SK-N-SH (cell line): ENCODE measurements at regions not wholly inside any gene's neighbourhood (a gene's known extent, or its start where the extent isn't known, plus 50 kb on each side); places are given as distances from the start of the nearest gene placed in this dataset.

Source experiments
- CTCF ChIA-PET: fragments of 300-600, 350-600 bp; formaldehyde crosslinking; extraction: SDS; loops from one replicate; lab custom pipeline; 2021; lab: Yijun Ruan, JAX
- POLR2A ChIA-PET: fragments of 350-600 bp; sonication (Branson Sonifier 250); formaldehyde crosslinking; extraction: SDS; loops from one replicate; lab custom pipeline; 2020; ENCODE audit warnings: antibody characterized with exemption, inconsistent platforms; lab: Yijun Ruan, JAX
- DNase-seq: peaks from one replicate; pipeline ENCODE4 v3.0.0; 2012
- H2AFZ ChIP-seq: fragments of 200-600 bp; sonication (generic); 2 replicates; pipeline ENCODE4 v1.8.1; 2016; ENCODE audit warnings: antibody characterized with exemption, mild to moderate bottlenecking, low read depth
- H3F3A ChIP-seq: fragments of 200-600 bp; sonication (generic); replicated peaks from 2 replicates; pipeline ENCODE3; 2016; ENCODE audit warnings: antibody characterized with exemption, mild to moderate bottlenecking; ENCODE audit not compliant: insufficient read depth
- H3K27ac ChIP-seq, 2 experiments: fragments of 200-500 bp in 1 of 2; fragments of 200-600 bp in 1 of 2; sonication (Bioruptor generic) in 1 of 2; sonication (generic), shearing (Covaris generic) in 1 of 2; 2 replicates each; pipeline versions ENCODE4 v1.5.1 to v1.6.1; 2014 to 2016; ENCODE audit warnings: low read depth in 2 of 2, inconsistent platforms in 1 of 2, low read length in 1 of 2, mild to moderate bottlenecking in 1 of 2, mixed read lengths in 1 of 2
- H3K27me3 ChIP-seq: fragments of 200-600 bp; sonication (generic), shearing (Covaris generic); 2 replicates; pipeline ENCODE4 v1.6.1; 2016; ENCODE audit warnings: mixed run types; ENCODE audit not compliant: insufficient read depth
- H3K36me3 ChIP-seq, 2 experiments: fragments of 200-500 bp in 1 of 2; fragments of 200-600 bp in 1 of 2; sonication (Bioruptor generic) in 1 of 2; sonication (generic) in 1 of 2; replicated peaks in 1 of 2; 2 replicates each; pipeline versions ENCODE3 to v1.5.1; 2014 to 2016; ENCODE audit warnings: low read length in 1 of 2, mild to moderate bottlenecking in 1 of 2; ENCODE audit not compliant: insufficient read depth in 2 of 2, control insufficient read depth in 1 of 2
- H3K4me1 ChIP-seq, 2 experiments: fragments of 200-500 bp in 1 of 2; fragments of 200-600 bp in 1 of 2; sonication (Bioruptor generic) in 1 of 2; sonication (generic), shearing (Covaris generic) in 1 of 2; 2 replicates each; pipeline versions ENCODE4 v1.5.1 to v1.6.1; 2014 to 2016; ENCODE audit warnings: low read depth in 1 of 2, low read length in 1 of 2, mixed run types in 1 of 2; ENCODE audit not compliant: insufficient read depth in 2 of 2, control insufficient read depth in 1 of 2
- H3K4me2 ChIP-seq: fragments of 200-600 bp; sonication (generic), shearing (Covaris generic); 2 replicates; pipeline ENCODE4 v1.6.1; 2017; ENCODE audit warnings: mixed run types
- H3K4me3 ChIP-seq, 2 experiments: fragments of 200-500 bp in 1 of 2; fragments of 200-600 bp in 1 of 2; sonication (Bioruptor generic) in 1 of 2; sonication (generic), shearing (Covaris generic) in 1 of 2; 2 replicates each; pipeline versions ENCODE4 v1.5.1 to v1.8.1; 2014 to 2016; ENCODE audit warnings: low read depth in 2 of 2, inconsistent platforms in 1 of 2, low read length in 1 of 2, mild to moderate bottlenecking in 1 of 2, mixed read lengths in 1 of 2, moderate library complexity in 1 of 2
- H3K79me2 ChIP-seq: fragments of 200-600 bp; sonication (generic); 2 replicates; pipeline ENCODE4 v1.8.1; 2017; ENCODE audit warnings: mild to moderate bottlenecking; ENCODE audit not compliant: insufficient read depth
- H3K9ac ChIP-seq: fragments of 200-600 bp; sonication (generic); 2 replicates; pipeline ENCODE4 v1.6.1; 2017; ENCODE audit warnings: mixed run types
- H3K9me2 ChIP-seq: fragments of 200-600 bp; sonication (generic); 2 replicates; pipeline ENCODE4 v1.6.1; 2017; ENCODE audit warnings: mixed run types
- H3K9me3 ChIP-seq: fragments of 200-600 bp; sonication (generic); 2 replicates; pipeline ENCODE4 v1.6.1; 2017; ENCODE audit warnings: mixed run types, mild to moderate bottlenecking, moderate library complexity
- H4K20me1 ChIP-seq: fragments of 200-600 bp; sonication (generic); 2 replicates; pipeline ENCODE4 v1.6.1; 2017; ENCODE audit warnings: mild to moderate bottlenecking, mixed run types; ENCODE audit not compliant: insufficient read depth
- CHD2 ChIP-seq: fragments of 150-350 bp; IDR thresholded peaks from 2 replicates; pipeline ENCODE4 v1.6.1; 2018; ENCODE audit warnings: low read length; ENCODE audit not compliant: partially characterized antibody
- EP300 ChIP-seq, 2 experiments: IDR thresholded peaks; 2 replicates each; pipeline versions ENCODE4 v1.4.0 to v1.6.1; 2012; ENCODE audit warnings: borderline replicate concordance in 1 of 2, low read depth in 1 of 2, low read length in 1 of 2
- FOSL2 ChIP-seq: IDR thresholded peaks from 2 replicates; pipeline ENCODE4 v1.4.0; 2012; ENCODE audit warnings: low read depth, mild to moderate bottlenecking, moderate library complexity, borderline replicate concordance
- FOXM1 ChIP-seq: IDR thresholded peaks from 2 replicates; pipeline ENCODE4 v1.4.0; 2012; ENCODE audit warnings: low read depth, mild to moderate bottlenecking
- GABPA ChIP-seq: IDR thresholded peaks from 2 replicates; pipeline ENCODE4 v1.4.0; 2012; ENCODE audit warnings: low read depth, mild to moderate bottlenecking
- GATA2 ChIP-seq: sonication (generic); formaldehyde crosslinking; IDR thresholded peaks from 2 replicates; pipeline ENCODE4 v1.5.0; 2020; ENCODE audit warnings: mild to moderate bottlenecking, missing genetic modification reagents
- JUND ChIP-seq: IDR thresholded peaks from 2 replicates; pipeline ENCODE4 v1.4.0; 2012
- NFIC ChIP-seq: IDR thresholded peaks from 2 replicates; pipeline ENCODE4 v1.4.0; 2012; ENCODE audit warnings: borderline replicate concordance
- NRF1 ChIP-seq: IDR thresholded peaks from 2 replicates; pipeline ENCODE4 v1.6.1; 2012; ENCODE audit warnings: low read depth, mild to moderate bottlenecking, low read length
- POLR2AphosphoS5 ChIP-seq: IDR thresholded peaks from 2 replicates; pipeline ENCODE4 v1.6.1; 2012; ENCODE audit warnings: low read depth, low read length
- RAD21 ChIP-seq: IDR thresholded peaks from 2 replicates; pipeline ENCODE4 v1.6.1; 2012; ENCODE audit warnings: mild to moderate bottlenecking, low read length
- RCOR1 ChIP-seq: fragments of 150-350 bp; IDR thresholded peaks from 2 replicates; pipeline ENCODE4 v1.6.1; 2017; ENCODE audit warnings: antibody characterized with exemption, low read length
- RXRA ChIP-seq: IDR thresholded peaks from 2 replicates; pipeline ENCODE4 v1.4.0; 2012; ENCODE audit warnings: low read depth, mild to moderate bottlenecking, borderline replicate concordance
- SIN3A ChIP-seq: IDR thresholded peaks from 2 replicates; pipeline ENCODE4 v1.6.1; 2012; ENCODE audit warnings: low read depth, mild to moderate bottlenecking, low read length, moderate library complexity, borderline replicate concordance
- TAF1 ChIP-seq: IDR thresholded peaks from 2 replicates; pipeline ENCODE4 v1.6.1; 2012; ENCODE audit warnings: low read depth, mild to moderate bottlenecking, low read length, moderate library complexity, borderline replicate concordance
- TCF12 ChIP-seq: IDR thresholded peaks from 2 replicates; pipeline ENCODE4 v1.4.0; 2012
- TEAD4 ChIP-seq: IDR thresholded peaks from 2 replicates; pipeline ENCODE4 v1.4.0; 2012; ENCODE audit warnings: mild to moderate bottlenecking, borderline replicate concordance; ENCODE audit not compliant: insufficient read depth
- WGBS: methylation state at CpG from one replicate; pipeline ENCODE4 v1.1.6; 2017; ENCODE audit warnings: low lambda C conversion rate; 5-methylcytosine and 5-hydroxymethylcytosine counted together
- TF ChIP-seq, protein P1 (sequence below): fragments of 200-600 bp; sonication (generic); IDR thresholded peaks from 2 replicates; pipeline ENCODE4 v1.6.1; 2017; ENCODE audit warnings: antibody characterized with exemption, mild to moderate bottlenecking, moderate library complexity
- TF ChIP-seq, protein P2 (sequence below): IDR thresholded peaks from 2 replicates; pipeline ENCODE4 v1.4.0; 2012; ENCODE audit warnings: low read depth
- TF ChIP-seq, protein P3 (sequence below): IDR thresholded peaks from 2 replicates; pipeline ENCODE4; 2012
- TF ChIP-seq, protein P4 (sequence below): IDR thresholded peaks from 2 replicates; pipeline ENCODE4 v1.4.0; 2012; ENCODE audit warnings: low read depth, borderline replicate concordance
- TF ChIP-seq, protein P5 (sequence below): IDR thresholded peaks from 2 replicates; pipeline ENCODE4 v1.4.0; 2012; ENCODE audit warnings: low read depth, borderline replicate concordance
- TF ChIP-seq, protein P6 (sequence below): fragments of 150-350 bp; IDR thresholded peaks from 2 replicates; pipeline ENCODE4 v1.6.1; 2017; ENCODE audit warnings: antibody characterized with exemption, low read length, low read depth, borderline replicate concordance

DNA sequence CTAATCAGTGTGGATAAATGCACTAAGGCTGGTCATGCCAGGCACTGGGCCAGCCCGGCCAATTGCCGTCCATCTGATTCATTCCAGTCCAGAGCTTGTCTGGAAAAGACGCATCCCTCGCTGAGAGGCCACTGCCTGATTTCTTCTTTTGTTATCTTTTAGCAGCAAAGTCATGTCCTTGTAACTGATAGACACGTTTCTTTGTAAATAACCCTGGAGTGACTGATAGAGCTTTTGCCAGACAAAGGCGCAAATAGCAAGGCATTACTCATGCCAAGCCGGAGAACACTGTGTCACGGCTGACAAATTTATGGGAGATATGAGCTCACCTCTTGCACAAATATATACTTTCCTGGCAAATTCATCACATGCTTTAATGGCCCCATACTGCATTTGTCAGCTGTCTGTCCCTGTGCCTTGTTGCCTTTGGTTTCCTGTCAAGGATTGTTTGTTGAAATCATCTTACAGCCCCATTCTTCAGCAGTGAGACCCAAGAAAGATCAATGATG lies 164.4 kb downstream of the ETAA1 start:
- H3K4me3 ChIP-seq = peak overlapping the region in 1 of 2 experiments; percentile 6; a peak in 2 of 4 replicates
- DNase-seq = peak; percentile 69
- peaks cover 13 to 20% of the 10 kb centered on the region in 2 experiments for H3K4me1 ChIP-seq
- no peaks in the 10 kb centered on the region for H3K79me2 ChIP-seq
- ChIA-PET POLR2A (interaction anchor here (0.6 to 2.4 kb wide), 7 partner anchors 88 to 1127 kb away, joined by 3 to 16 read pairs (median 4); partner anchors contain the start of genes ETAA1 and MEIS1), CTCF (interaction anchor here (0.9 to 2.2 kb wide), 7 partner anchors 82 to 1133 kb away, joined by 3 to 29 read pairs (median 5); no protein-coding TSS in a partner anchor)
- H3K27me3 ChIP-seq = no peaks in the 10 kb centered on the region
- no peaks in the 10 kb centered on the region for H3K9me3 ChIP-seq
- no peaks in the 10 kb centered on the region for H4K20me1 ChIP-seq
- peak overlapping the region; percentile 45; the same call in 1 of the 2 replicates for H2AFZ ChIP-seq
- WGBS = under 1% methylated on average over 8 of the region's 8 CpGs
- peak overlapping the region; percentile 79 to 98 for H3K27ac ChIP-seq
- no peaks in the 10 kb centered on the region for H3K36me3 ChIP-seq
- peak overlapping the region; percentile 53 for H3K4me2 ChIP-seq
- peak overlapping the region; percentile 14; the same call in 1 of the 2 replicates for H3K9ac ChIP-seq
- H3F3A ChIP-seq = peaks cover 37% of the 10 kb centered on the region
- no peaks in the 10 kb centered on the region for H3K9me2 ChIP-seq
- peak; percentile 86 for TF ChIP-seq GATA2
- no peak for TF ChIP-seq NRF1
- TF ChIP-seq GABPA = no peak
- peak; percentile 55 to 99 for TF ChIP-seq EP300 (IDR thresholded peaks at IDR 0.05; ENCODE audit: borderline replicate concordance in 1 of 2, low read depth in 1 of 2, low read length in 1 of 2)
- TF ChIP-seq RAD21 = peak; percentile 55
- peak; percentile 87 for TF ChIP-seq TEAD4
- TF ChIP-seq NFIC = peak; percentile 80
- TF ChIP-seq, protein P1, sequence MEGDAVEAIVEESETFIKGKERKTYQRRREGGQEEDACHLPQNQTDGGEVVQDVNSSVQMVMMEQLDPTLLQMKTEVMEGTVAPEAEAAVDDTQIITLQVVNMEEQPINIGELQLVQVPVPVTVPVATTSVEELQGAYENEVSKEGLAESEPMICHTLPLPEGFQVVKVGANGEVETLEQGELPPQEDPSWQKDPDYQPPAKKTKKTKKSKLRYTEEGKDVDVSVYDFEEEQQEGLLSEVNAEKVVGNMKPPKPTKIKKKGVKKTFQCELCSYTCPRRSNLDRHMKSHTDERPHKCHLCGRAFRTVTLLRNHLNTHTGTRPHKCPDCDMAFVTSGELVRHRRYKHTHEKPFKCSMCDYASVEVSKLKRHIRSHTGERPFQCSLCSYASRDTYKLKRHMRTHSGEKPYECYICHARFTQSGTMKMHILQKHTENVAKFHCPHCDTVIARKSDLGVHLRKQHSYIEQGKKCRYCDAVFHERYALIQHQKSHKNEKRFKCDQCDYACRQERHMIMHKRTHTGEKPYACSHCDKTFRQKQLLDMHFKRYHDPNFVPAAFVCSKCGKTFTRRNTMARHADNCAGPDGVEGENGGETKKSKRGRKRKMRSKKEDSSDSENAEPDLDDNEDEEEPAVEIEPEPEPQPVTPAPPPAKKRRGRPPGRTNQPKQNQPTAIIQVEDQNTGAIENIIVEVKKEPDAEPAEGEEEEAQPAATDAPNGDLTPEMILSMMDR = no peak
- peak; percentile 85 for TF ChIP-seq TCF12
- TF ChIP-seq, protein P2, sequence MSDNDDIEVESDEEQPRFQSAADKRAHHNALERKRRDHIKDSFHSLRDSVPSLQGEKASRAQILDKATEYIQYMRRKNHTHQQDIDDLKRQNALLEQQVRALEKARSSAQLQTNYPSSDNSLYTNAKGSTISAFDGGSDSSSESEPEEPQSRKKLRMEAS = peak; percentile 46; the same call in 1 of the 2 replicates
- TF ChIP-seq, protein P3, sequence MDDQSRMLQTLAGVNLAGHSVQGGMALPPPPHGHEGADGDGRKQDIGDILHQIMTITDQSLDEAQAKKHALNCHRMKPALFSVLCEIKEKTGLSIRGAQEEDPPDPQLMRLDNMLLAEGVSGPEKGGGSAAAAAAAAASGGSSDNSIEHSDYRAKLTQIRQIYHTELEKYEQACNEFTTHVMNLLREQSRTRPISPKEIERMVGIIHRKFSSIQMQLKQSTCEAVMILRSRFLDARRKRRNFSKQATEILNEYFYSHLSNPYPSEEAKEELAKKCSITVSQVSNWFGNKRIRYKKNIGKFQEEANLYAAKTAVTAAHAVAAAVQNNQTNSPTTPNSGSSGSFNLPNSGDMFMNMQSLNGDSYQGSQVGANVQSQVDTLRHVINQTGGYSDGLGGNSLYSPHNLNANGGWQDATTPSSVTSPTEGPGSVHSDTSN = peak; percentile 97
- TF ChIP-seq, protein P4, sequence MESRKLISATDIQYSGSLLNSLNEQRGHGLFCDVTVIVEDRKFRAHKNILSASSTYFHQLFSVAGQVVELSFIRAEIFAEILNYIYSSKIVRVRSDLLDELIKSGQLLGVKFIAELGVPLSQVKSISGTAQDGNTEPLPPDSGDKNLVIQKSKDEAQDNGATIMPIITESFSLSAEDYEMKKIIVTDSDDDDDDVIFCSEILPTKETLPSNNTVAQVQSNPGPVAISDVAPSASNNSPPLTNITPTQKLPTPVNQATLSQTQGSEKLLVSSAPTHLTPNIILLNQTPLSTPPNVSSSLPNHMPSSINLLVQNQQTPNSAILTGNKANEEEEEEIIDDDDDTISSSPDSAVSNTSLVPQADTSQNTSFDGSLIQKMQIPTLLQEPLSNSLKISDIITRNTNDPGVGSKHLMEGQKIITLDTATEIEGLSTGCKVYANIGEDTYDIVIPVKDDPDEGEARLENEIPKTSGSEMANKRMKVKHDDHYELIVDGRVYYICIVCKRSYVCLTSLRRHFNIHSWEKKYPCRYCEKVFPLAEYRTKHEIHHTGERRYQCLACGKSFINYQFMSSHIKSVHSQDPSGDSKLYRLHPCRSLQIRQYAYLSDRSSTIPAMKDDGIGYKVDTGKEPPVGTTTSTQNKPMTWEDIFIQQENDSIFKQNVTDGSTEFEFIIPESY = peak; percentile 29; the same call in 1 of the 2 replicates
- TF ChIP-seq, protein P5, sequence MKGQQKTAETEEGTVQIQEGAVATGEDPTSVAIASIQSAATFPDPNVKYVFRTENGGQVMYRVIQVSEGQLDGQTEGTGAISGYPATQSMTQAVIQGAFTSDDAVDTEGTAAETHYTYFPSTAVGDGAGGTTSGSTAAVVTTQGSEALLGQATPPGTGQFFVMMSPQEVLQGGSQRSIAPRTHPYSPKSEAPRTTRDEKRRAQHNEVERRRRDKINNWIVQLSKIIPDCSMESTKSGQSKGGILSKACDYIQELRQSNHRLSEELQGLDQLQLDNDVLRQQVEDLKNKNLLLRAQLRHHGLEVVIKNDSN = peak; percentile 25; the same call in 1 of the 2 replicates
- TF ChIP-seq RCOR1 = peak; percentile 96
- peak; percentile 6; the same call in 1 of the 2 replicates for TF ChIP-seq POLR2AphosphoS5
- TF ChIP-seq FOXM1 = peak; percentile 82
- no peak; the same call in none of the 2 replicates for TF ChIP-seq JUND
- peak; percentile 51; the same call in 1 of the 2 replicates for TF ChIP-seq FOSL2
- TF ChIP-seq RXRA = peak; percentile 86; the same call in 1 of the 2 replicates
- TF ChIP-seq, protein P6, sequence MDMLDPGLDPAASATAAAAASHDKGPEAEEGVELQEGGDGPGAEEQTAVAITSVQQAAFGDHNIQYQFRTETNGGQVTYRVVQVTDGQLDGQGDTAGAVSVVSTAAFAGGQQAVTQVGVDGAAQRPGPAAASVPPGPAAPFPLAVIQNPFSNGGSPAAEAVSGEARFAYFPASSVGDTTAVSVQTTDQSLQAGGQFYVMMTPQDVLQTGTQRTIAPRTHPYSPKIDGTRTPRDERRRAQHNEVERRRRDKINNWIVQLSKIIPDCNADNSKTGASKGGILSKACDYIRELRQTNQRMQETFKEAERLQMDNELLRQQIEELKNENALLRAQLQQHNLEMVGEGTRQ = no peak
- TF ChIP-seq TAF1 = peak; percentile 38; the same call in 1 of the 2 replicates
- peak; percentile 9; the same call in 1 of the 2 replicates for TF ChIP-seq SIN3A
- TF ChIP-seq CHD2 = peak; percentile 81
